ENCODE measurements at regions not wholly inside any gene's neighbourhood (a gene's known extent, or its start where the extent isn't known, plus 50 kb on each side); places are given as distances from the start of the nearest gene placed in this dataset.

- ATAC-seq (ENCODE audit: low FRiP score in 2 of 2): no peak
- Histone ChIP-seq H3K27me3 (no peaks in the 10 kb centered on the region), H3K4me1 (no peaks in the 10 kb centered on the region), H3K4me3 (no peak overlapping the region), H3K9me3 (no peaks in the 10 kb centered on the region), H3K36me3 (no peaks in the 10 kb centered on the region), H3K27ac (no peak overlapping the region)
- TF ChIP-seq POLR2AphosphoS5 (IDR thresholded peaks at IDR 0.05) (no peak), EP300 (IDR thresholded peaks at IDR 0.05) (no peak), POLR2A (IDR thresholded peaks at IDR 0.05) (no peak)
- TF ChIP-seq, protein P1, sequence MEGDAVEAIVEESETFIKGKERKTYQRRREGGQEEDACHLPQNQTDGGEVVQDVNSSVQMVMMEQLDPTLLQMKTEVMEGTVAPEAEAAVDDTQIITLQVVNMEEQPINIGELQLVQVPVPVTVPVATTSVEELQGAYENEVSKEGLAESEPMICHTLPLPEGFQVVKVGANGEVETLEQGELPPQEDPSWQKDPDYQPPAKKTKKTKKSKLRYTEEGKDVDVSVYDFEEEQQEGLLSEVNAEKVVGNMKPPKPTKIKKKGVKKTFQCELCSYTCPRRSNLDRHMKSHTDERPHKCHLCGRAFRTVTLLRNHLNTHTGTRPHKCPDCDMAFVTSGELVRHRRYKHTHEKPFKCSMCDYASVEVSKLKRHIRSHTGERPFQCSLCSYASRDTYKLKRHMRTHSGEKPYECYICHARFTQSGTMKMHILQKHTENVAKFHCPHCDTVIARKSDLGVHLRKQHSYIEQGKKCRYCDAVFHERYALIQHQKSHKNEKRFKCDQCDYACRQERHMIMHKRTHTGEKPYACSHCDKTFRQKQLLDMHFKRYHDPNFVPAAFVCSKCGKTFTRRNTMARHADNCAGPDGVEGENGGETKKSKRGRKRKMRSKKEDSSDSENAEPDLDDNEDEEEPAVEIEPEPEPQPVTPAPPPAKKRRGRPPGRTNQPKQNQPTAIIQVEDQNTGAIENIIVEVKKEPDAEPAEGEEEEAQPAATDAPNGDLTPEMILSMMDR (IDR thresholded peaks at IDR 0.05): no peak
- no peak for DNase-seq
Measured at GRCh38 chr1:217025381-217025780, 302.2 kb upstream of the ESRRG start.

DNA sequence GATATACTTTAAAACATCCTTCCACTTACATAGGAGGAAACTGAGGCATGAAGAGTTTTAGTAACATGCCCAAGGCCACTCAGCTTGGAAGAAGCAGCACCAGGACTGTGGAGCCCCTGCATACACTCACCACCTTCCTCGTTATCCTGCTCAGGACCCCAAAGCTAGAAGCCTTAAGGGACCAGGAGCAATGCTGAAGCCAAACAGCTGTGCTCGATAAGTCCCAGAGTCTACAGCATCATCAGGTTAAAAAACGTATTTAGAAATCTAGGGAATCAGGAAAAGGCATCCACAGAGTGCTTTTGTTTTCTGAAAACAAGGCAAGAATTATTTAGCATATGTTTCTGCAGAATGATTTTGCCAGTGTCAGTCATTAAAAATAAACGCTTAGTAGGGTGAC, 301.7 kb upstream of the ESRRG start:
- ATAC-seq (ENCODE audit: low FRiP score in 2 of 2) (no peak), DNase-seq (no peak)
- Histone ChIP-seq H3K36me3 (no peaks in the 10 kb centered on the region), H3K4me3 (no peak overlapping the region), H3K9me3 (no peaks in the 10 kb centered on the region), H3K4me1 (no peaks in the 10 kb centered on the region), H3K27me3 (no peaks in the 10 kb centered on the region), H3K27ac (no peak overlapping the region)
- WGBS, 2 donors: 81 to 83% methylated on average over 4 of the region's 4 CpGs
- TF ChIP-seq POLR2A (IDR thresholded peaks at IDR 0.05) (no peak), EP300 (IDR thresholded peaks at IDR 0.05) (no peak), POLR2AphosphoS5 (IDR thresholded peaks at IDR 0.05) (no peak)
- TF ChIP-seq, protein P1 (IDR thresholded peaks at IDR 0.05): no peak

GRCh38 chr1:217021956-217022355, 298.7 kb upstream of the ESRRG start:
- Histone ChIP-seq H3K27ac (no peak overlapping the region), H3K4me3 (no peak overlapping the region), H3K4me1 (no peaks in the 10 kb centered on the region), H3K27me3 (no peaks in the 10 kb centered on the region), H3K36me3 (no peaks in the 10 kb centered on the region), H3K9me3 (no peaks in the 10 kb centered on the region)
- ATAC-seq (ENCODE audit: low FRiP score in 2 of 2): no peak
- TF ChIP-seq EP300 (IDR thresholded peaks at IDR 0.05) (no peak), POLR2AphosphoS5 (IDR thresholded peaks at IDR 0.05) (no peak), POLR2A (IDR thresholded peaks at IDR 0.05) (no peak)
- TF ChIP-seq, protein P1 (IDR thresholded peaks at IDR 0.05): no peak
- WGBS, 2 donors: 78 to 81% methylated on average over 2 of the region's 2 CpGs
- DNase-seq: no peak

DNA sequence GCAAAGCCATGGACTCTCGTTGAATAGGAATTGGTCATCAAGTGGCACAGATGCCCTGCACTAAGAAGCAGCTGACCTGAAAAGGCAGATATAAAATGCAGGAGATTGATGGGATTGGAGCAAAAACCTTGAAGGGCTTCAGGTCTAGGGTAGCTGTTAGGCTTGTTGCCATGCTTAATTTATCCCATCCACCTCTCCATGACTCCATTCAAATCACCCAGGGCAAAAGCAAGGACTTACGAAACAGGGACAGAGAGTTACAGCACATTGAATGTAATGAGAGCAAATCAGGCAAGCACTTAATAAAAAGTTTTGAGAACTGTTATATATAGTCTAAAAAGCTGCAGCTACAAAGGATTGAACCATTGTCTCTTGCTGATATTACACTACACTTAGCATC, 298.2 kb upstream of the ESRRG start:
- 46 to 58% methylated on average over 2 of the region's 2 CpGs for WGBS, 2 donors

DNA sequence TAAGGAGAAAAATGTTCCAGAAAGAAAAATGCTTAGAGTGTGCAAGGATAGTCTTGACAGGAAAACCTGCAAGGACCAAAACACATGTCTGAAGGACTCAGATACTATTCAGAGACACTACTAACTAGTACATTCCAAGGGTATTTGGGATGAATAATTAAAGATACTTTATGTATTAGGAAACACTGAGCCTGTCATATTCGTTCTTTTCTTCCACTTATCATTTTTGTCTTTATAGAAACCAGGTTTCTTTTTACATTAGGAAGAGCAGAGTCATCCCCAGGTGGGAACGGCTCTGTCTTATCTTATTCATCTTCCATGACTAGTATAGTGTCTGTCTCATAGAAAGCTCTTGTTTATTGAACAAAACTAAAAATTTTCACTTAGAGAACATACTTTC, 296.2 kb upstream of the ESRRG start:
- Histone ChIP-seq H3K4me3 (no peak overlapping the region), H3K27me3 (no peaks in the 10 kb centered on the region), H3K27ac (no peak overlapping the region), H3K4me1 (no peaks in the 10 kb centered on the region), H3K36me3 (no peaks in the 10 kb centered on the region), H3K9me3 (no peaks in the 10 kb centered on the region)
- ATAC-seq (ENCODE audit: low FRiP score in 2 of 2) (no peak), DNase-seq (no peak)
- WGBS, 2 donors: 68 to 71% methylated on average over 2 of the region's 2 CpGs
- TF ChIP-seq POLR2AphosphoS5 (IDR thresholded peaks at IDR 0.05): no peak
- TF ChIP-seq EP300 (IDR thresholded peaks at IDR 0.05): no peak
- TF ChIP-seq, protein P1 (IDR thresholded peaks at IDR 0.05): no peak
- no peak for TF ChIP-seq POLR2A (IDR thresholded peaks at IDR 0.05)

More for the DNA sequence above, 298.2 kb upstream of the ESRRG start:
- no peaks in the 10 kb centered on the region for H3K9me3 ChIP-seq
- no peaks in the 10 kb centered on the region for H3K27me3 ChIP-seq
- DNase-seq: no peak
- H3K4me1 ChIP-seq: no peaks in the 10 kb centered on the region
- ATAC-seq (ENCODE audit: low FRiP score in 2 of 2): no peak
- TF ChIP-seq POLR2AphosphoS5 (IDR thresholded peaks at IDR 0.05) (no peak), POLR2A (IDR thresholded peaks at IDR 0.05) (no peak), EP300 (IDR thresholded peaks at IDR 0.05) (no peak)
- TF ChIP-seq, protein P1 (IDR thresholded peaks at IDR 0.05): no peak
- no peak overlapping the region for H3K27ac ChIP-seq
- H3K4me3 ChIP-seq: no peak overlapping the region
- no peaks in the 10 kb centered on the region for H3K36me3 ChIP-seq
